ENCODE measurements at regions not wholly inside any gene's neighbourhood (a gene's known extent, or its start where the extent isn't known, plus 50 kb on each side); places are given as distances from the start of the nearest gene placed in this dataset.

GRCh38 chr11:11125618-11126017 is 227.4 kb downstream of the CSNK2A3 start:
- no peak overlapping the region for H3K4me3 ChIP-seq (ENCODE audit: low read depth, low read length)
- DNase-seq (ENCODE audit: low read depth) = no peak
- TF ChIP-seq CTCF (IDR thresholded peaks at IDR 0.05; ENCODE audit: low read depth, low read length, missing control alignments) = no peak

GRCh38 chr11:11122749-11123148 is 230.3 kb downstream of the CSNK2A3 start:
- no peak for DNase-seq (ENCODE audit: low read depth)
- TF ChIP-seq CTCF (IDR thresholded peaks at IDR 0.05; ENCODE audit: low read depth, low read length, missing control alignments) = no peak
- no peak overlapping the region for H3K4me3 ChIP-seq (ENCODE audit: low read depth, low read length)

- TF ChIP-seq CTCF (IDR thresholded peaks at IDR 0.05; ENCODE audit: low read depth, low read length, missing control alignments) = no peak
- no peak for DNase-seq (ENCODE audit: low read depth)
- no peak overlapping the region for H3K4me3 ChIP-seq (ENCODE audit: low read depth, low read length)
Observed at GRCh38 chr11:11119917-11120316, 233.1 kb downstream of the CSNK2A3 start.

GRCh38 chr11:11117730-11118129 is 235.3 kb downstream of the CSNK2A3 start:
- DNase-seq (ENCODE audit: low read depth) = no peak
- H3K4me3 ChIP-seq (ENCODE audit: low read depth, low read length) = no peak overlapping the region
- no peak for TF ChIP-seq CTCF (IDR thresholded peaks at IDR 0.05; ENCODE audit: low read depth, low read length, missing control alignments)

- no peak for TF ChIP-seq CTCF (IDR thresholded peaks at IDR 0.05; ENCODE audit: low read depth, low read length, missing control alignments)
- DNase-seq (ENCODE audit: low read depth) = no peak
- no peak overlapping the region for H3K4me3 ChIP-seq (ENCODE audit: low read depth, low read length)
Observed at GRCh38 chr11:11115475-11115874, 237.6 kb downstream of the CSNK2A3 start.

GRCh38 chr11:11113626-11114025 is 239.4 kb downstream of the CSNK2A3 start:
- no peak for TF ChIP-seq CTCF (IDR thresholded peaks at IDR 0.05; ENCODE audit: low read depth, low read length, missing control alignments)
- DNase-seq (ENCODE audit: low read depth) = peak; percentile 8
- no peak overlapping the region for H3K4me3 ChIP-seq (ENCODE audit: low read depth, low read length)

- H3K4me3 ChIP-seq (ENCODE audit: low read depth, low read length) = no peak overlapping the region
- TF ChIP-seq CTCF (IDR thresholded peaks at IDR 0.05; ENCODE audit: low read depth, low read length, missing control alignments) = no peak
- DNase-seq (ENCODE audit: low read depth) = no peak
Observed at GRCh38 chr11:11108026-11108425, 245.0 kb downstream of the CSNK2A3 start.

Measured in GM12864 (cell line).